Body of pancreas (tissue), 4 donors: ENCODE measurements at regions not wholly inside any gene's neighbourhood (a gene's known extent, or its start where the extent isn't known, plus 50 kb on each side); places are given as distances from the start of the nearest gene placed in this dataset.

Experiments used
- ATAC-seq: fragments of 150-250 bp; one replicate; pipeline ENCODE4 v1.9.1; 2016
- DNase-seq, 4 donors: peaks; one replicate each; pipeline ENCODE4 v3.0.0-alpha.2; 2019
- H3K27ac ChIP-seq, 4 donors: fragments of 200-600 bp; sonication (generic); 1 replicate in 3 of 4; 2 replicates in 1 of 4; pipeline versions ENCODE4 v1.5.1 to v1.6.1; 2016 to 2019; ENCODE audit warnings: mild to moderate bottlenecking in 1 of 4, mixed read lengths in 1 of 4, moderate library complexity in 1 of 4
- H3K27me3 ChIP-seq, 2 donors: fragments of 200-600 bp; sonication (generic); one replicate each; pipeline ENCODE4 v1.6.0; 2016; ENCODE audit warnings: mild to moderate bottlenecking in 1 of 2
- H3K36me3 ChIP-seq, 2 donors: fragments of 200-600 bp; sonication (generic); replicated peaks in 1 of 2; 2 replicates each; pipeline ENCODE4 v1.5.1; 2016; ENCODE audit warnings: low read depth in 2 of 2; ENCODE audit not compliant: insufficient read depth in 1 of 2
- H3K4me1 ChIP-seq: fragments of 200-600 bp; sonication (generic); one replicate; pipeline ENCODE4 v1.6.0; 2016
- H3K4me3 ChIP-seq, 2 donors: fragments of 200-600 bp; sonication (generic); 1 replicate in 1 of 2; 2 replicates in 1 of 2; pipeline ENCODE4 v1.5.1; 2016 to 2019
- H3K9me3 ChIP-seq, 3 donors: fragments of 200-600 bp; sonication (generic); 1 replicate in 2 of 3; 2 replicates in 1 of 3; pipeline ENCODE4 v1.5.1; 2016
- POLR2A ChIP-seq, 3 donors: fragments of 450-650 bp; IDR thresholded peaks; one replicate each; pipeline ENCODE4 v1.6.1; 2016; ENCODE audit warnings: antibody characterized with exemption in 3 of 3, mild to moderate bottlenecking in 2 of 3
- WGBS, 2 donors: methylation state at CpG; one replicate each; pipeline ENCODE4 v1.1.5; 2017; 5-methylcytosine and 5-hydroxymethylcytosine counted together
- intact Hi-C: fragments of 100-400 bp; cut with DNase I; formaldehyde crosslinking; loops from one replicate; pipeline ENCODE4 v1.15.1; 2023
- TF ChIP-seq, protein P1 (sequence below), 7 experiments: fragments of 450-650 bp in 4 of 7; fragments of 200-600 bp in 3 of 7; sonication (generic) in 3 of 7; IDR thresholded peaks; one replicate each; pipeline ENCODE4 v1.5.1; 2016 to 2019; ENCODE audit warnings: antibody characterized with exemption in 7 of 7

DNA sequence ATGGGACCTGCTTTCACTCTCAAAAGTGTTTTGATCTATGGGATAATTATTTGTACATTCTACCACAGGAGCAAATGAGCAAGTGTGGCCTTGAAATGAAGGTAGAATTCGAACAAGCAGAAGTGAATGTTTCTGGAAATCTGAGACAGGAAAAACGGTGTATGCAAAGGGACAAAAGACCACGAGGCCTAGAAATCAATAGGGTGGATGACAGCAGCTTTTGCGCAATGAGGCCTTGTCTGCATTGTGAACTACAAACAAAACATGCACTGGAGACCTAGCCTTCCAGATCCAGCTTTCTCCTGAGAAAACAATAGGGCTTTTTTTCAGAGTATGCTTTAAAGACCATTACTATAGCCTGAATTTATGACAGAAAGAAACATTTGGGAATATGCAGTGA is 1137.0 kb downstream of the ROBO2 start:
- no peaks in the 10 kb centered on the region for H3K27me3 ChIP-seq
- H3K4me3 ChIP-seq, result no peak overlapping the region
- H3K27ac ChIP-seq, result no peak overlapping the region
- H3K36me3 ChIP-seq, result no peaks in the 10 kb centered on the region
- intact Hi-C loops, result no loop called here
- DNase-seq (no peak), ATAC-seq (no peak)
- no peaks in the 10 kb centered on the region for H3K4me1 ChIP-seq
- no peaks in the 10 kb centered on the region for H3K9me3 ChIP-seq
- no peak for TF ChIP-seq POLR2A (IDR thresholded peaks at IDR 0.05)
- TF ChIP-seq, protein P1, sequence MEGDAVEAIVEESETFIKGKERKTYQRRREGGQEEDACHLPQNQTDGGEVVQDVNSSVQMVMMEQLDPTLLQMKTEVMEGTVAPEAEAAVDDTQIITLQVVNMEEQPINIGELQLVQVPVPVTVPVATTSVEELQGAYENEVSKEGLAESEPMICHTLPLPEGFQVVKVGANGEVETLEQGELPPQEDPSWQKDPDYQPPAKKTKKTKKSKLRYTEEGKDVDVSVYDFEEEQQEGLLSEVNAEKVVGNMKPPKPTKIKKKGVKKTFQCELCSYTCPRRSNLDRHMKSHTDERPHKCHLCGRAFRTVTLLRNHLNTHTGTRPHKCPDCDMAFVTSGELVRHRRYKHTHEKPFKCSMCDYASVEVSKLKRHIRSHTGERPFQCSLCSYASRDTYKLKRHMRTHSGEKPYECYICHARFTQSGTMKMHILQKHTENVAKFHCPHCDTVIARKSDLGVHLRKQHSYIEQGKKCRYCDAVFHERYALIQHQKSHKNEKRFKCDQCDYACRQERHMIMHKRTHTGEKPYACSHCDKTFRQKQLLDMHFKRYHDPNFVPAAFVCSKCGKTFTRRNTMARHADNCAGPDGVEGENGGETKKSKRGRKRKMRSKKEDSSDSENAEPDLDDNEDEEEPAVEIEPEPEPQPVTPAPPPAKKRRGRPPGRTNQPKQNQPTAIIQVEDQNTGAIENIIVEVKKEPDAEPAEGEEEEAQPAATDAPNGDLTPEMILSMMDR (IDR thresholded peaks at IDR 0.05), result no peak
- 46 to 50% methylated on average over 4 of the region's 4 CpGs for WGBS, 2 donors

DNA sequence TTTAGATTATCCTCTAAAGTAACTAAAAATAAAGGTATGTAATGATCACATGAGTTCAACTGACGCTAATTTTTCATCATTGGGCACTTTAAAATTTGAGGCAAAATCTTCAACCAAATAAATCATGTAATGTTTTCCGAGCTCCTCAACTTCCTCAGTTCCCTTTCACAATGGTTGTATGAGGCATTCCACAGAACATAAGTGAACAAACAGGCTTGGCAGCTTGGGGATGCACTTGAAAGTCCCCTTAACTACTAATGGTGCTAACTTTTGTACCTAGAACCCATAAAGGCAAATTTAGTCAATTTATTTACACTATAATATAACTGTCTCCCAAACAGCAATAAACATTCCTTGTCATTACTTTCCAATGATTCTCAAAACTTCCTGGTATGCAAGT is 1137.9 kb downstream of the ROBO2 start:
- intact Hi-C loops, result no loop called here
- no peak for DNase-seq
- Histone ChIP-seq H3K27me3 (no peaks in the 10 kb centered on the region), H3K4me3 (no peak overlapping the region), H3K36me3 (no peaks in the 10 kb centered on the region), H3K9me3 (no peaks in the 10 kb centered on the region), H3K4me1 (no peaks in the 10 kb centered on the region), H3K27ac (no peak overlapping the region)
- 42 to 46% methylated on average over 2 of the region's 2 CpGs for WGBS, 2 donors
- ATAC-seq, result no peak
- TF ChIP-seq, protein P1 (IDR thresholded peaks at IDR 0.05), result no peak
- no peak for TF ChIP-seq POLR2A (IDR thresholded peaks at IDR 0.05)

DNA sequence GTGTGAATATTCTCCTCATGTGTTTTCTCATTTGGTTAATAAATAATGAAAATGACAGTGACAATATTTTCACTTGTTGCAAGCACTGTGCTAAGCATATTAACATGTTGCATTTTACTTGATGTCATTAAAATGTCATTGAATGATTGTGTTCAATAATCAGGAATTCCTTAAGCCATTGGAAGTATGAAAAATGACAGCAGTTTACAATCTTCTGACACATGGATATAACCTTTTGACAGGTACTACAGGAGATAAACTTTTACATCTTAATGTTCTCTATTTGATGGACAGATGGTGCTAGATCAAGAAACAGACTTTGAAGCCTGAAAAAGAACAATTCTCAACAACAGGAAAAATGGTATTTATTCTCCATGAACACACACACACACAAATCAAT is 1138.3 kb downstream of the ROBO2 start:
- Histone ChIP-seq H3K4me1 (no peaks in the 10 kb centered on the region), H3K27ac (no peak overlapping the region), H3K4me3 (no peak overlapping the region), H3K27me3 (no peaks in the 10 kb centered on the region), H3K36me3 (no peaks in the 10 kb centered on the region), H3K9me3 (no peaks in the 10 kb centered on the region)
- DNase-seq (no peak), ATAC-seq (no peak)
- no peak for TF ChIP-seq POLR2A (IDR thresholded peaks at IDR 0.05)
- TF ChIP-seq, protein P1 (IDR thresholded peaks at IDR 0.05), result no peak
- intact Hi-C loops, result no loop called here

DNA sequence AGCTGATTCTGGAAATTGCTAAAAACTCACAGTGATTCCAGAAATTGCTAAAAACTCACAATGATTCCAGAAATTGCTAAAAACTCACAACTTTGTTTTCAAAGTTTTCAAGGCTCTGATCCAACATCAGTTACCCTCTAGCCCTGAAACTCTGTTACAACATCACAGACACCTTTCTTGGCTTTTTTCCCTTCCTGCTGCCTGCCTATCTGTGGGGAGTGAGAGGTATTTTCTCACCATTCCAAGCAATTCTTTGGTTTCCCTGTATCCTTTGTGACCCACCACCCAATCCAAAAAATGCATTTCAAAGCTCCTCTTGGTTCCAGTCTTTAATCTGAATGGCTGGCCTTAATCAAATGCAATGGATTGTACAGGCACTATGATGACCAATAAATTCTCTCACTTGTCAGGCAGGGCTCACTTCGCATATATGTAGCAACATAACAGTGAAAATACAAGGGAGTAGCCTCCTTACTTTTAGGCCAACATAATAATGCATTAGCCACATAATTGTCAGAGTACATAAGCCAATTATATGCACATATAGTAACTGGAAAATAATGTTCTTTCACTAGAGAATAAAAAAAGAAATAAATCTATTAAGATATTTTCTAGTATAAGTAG is 1139.0 kb downstream of the ROBO2 start:
- TF ChIP-seq, protein P1 (IDR thresholded peaks at IDR 0.05), result no peak
- TF ChIP-seq POLR2A (IDR thresholded peaks at IDR 0.05), result no peak
- H3K4me3 ChIP-seq, result no peak overlapping the region
- no peak overlapping the region for H3K27ac ChIP-seq
- WGBS, 2 donors, result 63 to 64% methylated on average over 1 of the region's 1 CpG
- H3K36me3 ChIP-seq, result no peaks in the 10 kb centered on the region
- ATAC-seq (no peak), DNase-seq (no peak)
- intact Hi-C loops, result no loop called here
- no peaks in the 10 kb centered on the region for H3K9me3 ChIP-seq
- H3K4me1 ChIP-seq, result no peaks in the 10 kb centered on the region
- no peaks in the 10 kb centered on the region for H3K27me3 ChIP-seq

DNA sequence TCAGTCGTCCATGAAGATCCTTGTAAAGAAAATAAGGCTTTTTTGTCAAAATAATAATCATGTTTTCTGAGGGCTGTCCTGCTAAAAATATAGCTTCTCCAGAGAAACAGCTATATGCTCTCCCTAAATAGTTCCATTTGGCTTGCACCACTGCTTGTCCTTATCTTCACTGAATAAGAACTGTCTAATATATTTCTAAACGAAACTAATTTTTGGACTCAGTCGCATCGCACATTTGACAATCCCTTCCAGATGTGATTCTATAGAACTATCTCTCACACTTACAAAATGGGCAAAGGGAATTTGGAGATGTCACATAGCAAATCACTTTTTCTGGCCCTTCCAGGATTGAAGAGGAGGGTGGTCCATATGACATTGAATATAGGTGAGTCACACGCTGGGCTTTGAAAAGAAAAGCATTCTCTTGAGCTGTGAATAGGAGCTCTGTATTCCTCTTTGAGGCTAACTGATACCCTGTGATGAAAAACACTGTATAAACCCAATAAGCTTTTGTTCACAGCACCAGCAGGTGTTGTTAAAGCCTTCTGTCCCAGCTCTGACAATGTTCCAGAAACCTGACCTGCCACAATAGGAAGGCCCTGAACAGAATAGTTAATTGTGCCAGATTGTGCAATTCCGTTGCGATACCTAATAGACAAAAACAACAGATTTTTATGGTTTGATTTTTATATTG is 1144.2 kb downstream of the ROBO2 start:
- no peak overlapping the region for H3K27ac ChIP-seq
- TF ChIP-seq POLR2A (IDR thresholded peaks at IDR 0.05), result no peak
- TF ChIP-seq, protein P1 (IDR thresholded peaks at IDR 0.05), result no peak
- no peaks in the 10 kb centered on the region for H3K9me3 ChIP-seq
- H3K4me3 ChIP-seq, result no peak overlapping the region
- no peaks in the 10 kb centered on the region for H3K36me3 ChIP-seq
- H3K4me1 ChIP-seq, result no peaks in the 10 kb centered on the region
- ATAC-seq, result no peak
- H3K27me3 ChIP-seq, result no peaks in the 10 kb centered on the region
- intact Hi-C loops, result no loop called here
- 55 to 59% methylated on average over 7 of the region's 7 CpGs for WGBS, 2 donors
- no peak for DNase-seq
